Prostate gland (tissue), 2 donors: ENCODE measurements at regions not wholly inside any gene's neighbourhood (a gene's known extent, or its start where the extent isn't known, plus 50 kb on each side); places are given as distances from the start of the nearest gene placed in this dataset.

Experiments
- DNase-seq: peaks from one replicate; pipeline ENCODE4 v3.0.0-alpha.2; 2019; ENCODE audit warnings: low spot score
- H3K27ac ChIP-seq, 2 donors: fragments of 200-600 bp; sonication (generic); 2 replicates each; pipeline ENCODE4 v1.5.1; 2017 to 2019
- H3K27me3 ChIP-seq: fragments of 200-600 bp; sonication (generic); replicated peaks from 2 replicates; pipeline ENCODE4 v1.5.1; 2019; ENCODE audit not compliant: insufficient read depth
- H3K36me3 ChIP-seq, 2 donors: fragments of 200-600 bp; sonication (generic); 1 replicate in 1 of 2; 2 replicates in 1 of 2; pipeline versions ENCODE4 v1.5.1 to v1.8.1; 2017 to 2019
- H3K4me1 ChIP-seq: fragments of 200-600 bp; sonication (generic); replicated peaks from 2 replicates; pipeline ENCODE4 v1.5.1; 2019
- H3K4me3 ChIP-seq, 2 donors: fragments of 200-600 bp; sonication (generic); 2 replicates each; pipeline ENCODE4 v1.5.1; 2017 to 2019
- H3K9me3 ChIP-seq: fragments of 200-600 bp; sonication (generic); 2 replicates; pipeline ENCODE4 v1.5.1; 2017
- CTCF ChIP-seq, 4 experiments: fragments of 200-600 bp in 2 of 4; fragments of 450-650 bp in 2 of 4; sonication (generic) in 2 of 4; IDR thresholded peaks; 1 replicate in 3 of 4; 2 replicates in 1 of 4; pipeline ENCODE4 v1.5.1; 2016 to 2019; ENCODE audit warnings: antibody characterized with exemption in 4 of 4, mild to moderate bottlenecking in 2 of 4, moderate library complexity in 2 of 4
- POLR2A ChIP-seq: fragments of 450-650 bp; IDR thresholded peaks from one replicate; pipeline ENCODE4 v1.6.1; 2016; ENCODE audit warnings: antibody characterized with exemption, mild to moderate bottlenecking
- POLR2AphosphoS5 ChIP-seq: sonication (generic); formaldehyde crosslinking; IDR thresholded peaks from one replicate; pipeline ENCODE4 v1.6.1; 2017; ENCODE audit warnings: antibody characterized with exemption
- whole genome bisulfite sequencing: methylation state at CpG from one replicate; pipeline ENCODE4 v1.1.5; 2018; 5-methylcytosine and 5-hydroxymethylcytosine counted together
- intact Hi-C: fragments of 100-400 bp; cut with DNase I; formaldehyde crosslinking; loops from one replicate; pipeline ENCODE4 v1.14.2; 2022

- intact Hi-C loops: no loop called here
- Histone ChIP-seq H3K4me1 (no peaks in the 10 kb centered on the region), H3K4me3 (no peak overlapping the region), H3K36me3 (no peaks in the 10 kb centered on the region), H3K27ac (no peak overlapping the region), H3K27me3 (no peaks in the 10 kb centered on the region), H3K9me3 (no peaks in the 10 kb centered on the region)
- DNase-seq: no peak
- TF ChIP-seq CTCF (IDR thresholded peaks at IDR 0.05) (no peak), POLR2A (no peak), POLR2AphosphoS5 (no peak)
- 90% methylated on average over 7 of the region's 7 CpGs for WGBS
Measured at GRCh38 chr12:11968516-11968915, 102.2 kb upstream of the BCL2L14 start.

- no peak overlapping the region for H3K27ac ChIP-seq
- no peaks in the 10 kb centered on the region for H3K4me1 ChIP-seq
- no peaks in the 10 kb centered on the region for H3K9me3 ChIP-seq
- WGBS: 91% methylated on average over 8 of the region's 8 CpGs
- no peak overlapping the region for H3K4me3 ChIP-seq
- no peak for TF ChIP-seq CTCF (IDR thresholded peaks at IDR 0.05)
- no peak for TF ChIP-seq POLR2AphosphoS5
- TF ChIP-seq POLR2A: no peak
- no peak for DNase-seq
- H3K27me3 ChIP-seq: no peaks in the 10 kb centered on the region
- intact Hi-C loops: no loop called here
- H3K36me3 ChIP-seq: no peaks in the 10 kb centered on the region
Measured at GRCh38 chr12:11969437-11970154, 101.1 kb upstream of the BCL2L14 start.

GRCh38 chr12:11970155-11970520 is 100.6 kb upstream of the BCL2L14 start:
- intact Hi-C loops: no loop called here
- WGBS: 80% methylated on average over 4 of the region's 4 CpGs

GRCh38 chr12:11973396-11973795 is 97.3 kb upstream of the BCL2L14 start:
- TF ChIP-seq CTCF (IDR thresholded peaks at IDR 0.05) (no peak), POLR2A (no peak), POLR2AphosphoS5 (no peak)
- no peaks in the 10 kb centered on the region for H3K4me1 ChIP-seq
- H3K9me3 ChIP-seq: no peaks in the 10 kb centered on the region
- H3K36me3 ChIP-seq: no peaks in the 10 kb centered on the region
- H3K27ac ChIP-seq: no peak overlapping the region
- H3K4me3 ChIP-seq: no peak overlapping the region
- no peak for DNase-seq
- H3K27me3 ChIP-seq: no peaks in the 10 kb centered on the region
- WGBS: 51% methylated on average over 6 of the region's 6 CpGs
- intact Hi-C loops: no loop called here

More at GRCh38 chr12:11970155-11970520, 100.6 kb upstream of the BCL2L14 start:
- no peak for TF ChIP-seq CTCF (IDR thresholded peaks at IDR 0.05)
- TF ChIP-seq POLR2AphosphoS5: no peak
- no peak for TF ChIP-seq POLR2A
- Histone ChIP-seq H3K27me3 (no peaks in the 10 kb centered on the region), H3K9me3 (no peaks in the 10 kb centered on the region), H3K36me3 (no peaks in the 10 kb centered on the region), H3K4me1 (no peaks in the 10 kb centered on the region), H3K27ac (no peak overlapping the region), H3K4me3 (no peak overlapping the region)
- no peak for DNase-seq

GRCh38 chr12:11976005-11976404 is 94.7 kb upstream of the BCL2L14 start:
- no peak overlapping the region for H3K4me3 ChIP-seq
- no peaks in the 10 kb centered on the region for H3K4me1 ChIP-seq
- no peak for TF ChIP-seq POLR2AphosphoS5
- TF ChIP-seq CTCF (IDR thresholded peaks at IDR 0.05): no peak
- no peak for TF ChIP-seq POLR2A
- H3K27ac ChIP-seq: no peak overlapping the region
- no peaks in the 10 kb centered on the region for H3K27me3 ChIP-seq
- intact Hi-C loops: no loop called here
- no peaks in the 10 kb centered on the region for H3K9me3 ChIP-seq
- no peaks in the 10 kb centered on the region for H3K36me3 ChIP-seq
- WGBS: 66% methylated on average over 4 of the region's 4 CpGs
- no peak for DNase-seq
